HG02588 (cell line): ENCODE measurements at regions not wholly inside any gene's neighbourhood (a gene's known extent, or its start where the extent isn't known, plus 50 kb on each side); places are given as distances from the start of the nearest gene placed in this dataset.
"Not testable (repeated sequence)": the region's sequence is repeated elsewhere in the genome, so short reads cannot be mapped to it uniquely, and the experiment has no call there.

Experiments
- ATAC-seq: cut with Tn5 transposase; IDR thresholded peaks from one replicate; pipeline ENCODE4 v1.9.1; 2021; ENCODE audit warnings: mild to moderate bottlenecking, moderate library complexity; ENCODE audit not compliant: unreplicated experiment

DNA sequence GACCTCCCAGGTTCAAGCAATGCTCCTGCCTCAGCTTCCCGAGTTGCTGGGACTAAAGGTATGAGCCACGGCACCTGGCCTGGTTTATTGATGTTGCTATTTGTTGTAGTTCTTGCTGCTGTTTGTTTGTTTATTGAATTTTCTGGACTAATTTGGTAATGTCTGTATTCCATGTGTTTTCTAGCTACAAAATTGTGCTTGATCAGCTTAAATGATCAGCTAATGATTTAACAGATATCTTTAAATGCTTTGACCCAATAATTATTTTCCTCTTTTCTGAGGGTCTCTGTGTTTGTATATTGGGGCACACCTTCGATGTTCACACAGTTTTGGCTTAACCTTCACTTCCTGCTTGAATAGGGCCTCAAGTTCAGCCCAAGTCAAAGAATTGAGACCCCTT is 488.1 kb upstream of the HTR2C start:
- ATAC-seq: no peak

DNA sequence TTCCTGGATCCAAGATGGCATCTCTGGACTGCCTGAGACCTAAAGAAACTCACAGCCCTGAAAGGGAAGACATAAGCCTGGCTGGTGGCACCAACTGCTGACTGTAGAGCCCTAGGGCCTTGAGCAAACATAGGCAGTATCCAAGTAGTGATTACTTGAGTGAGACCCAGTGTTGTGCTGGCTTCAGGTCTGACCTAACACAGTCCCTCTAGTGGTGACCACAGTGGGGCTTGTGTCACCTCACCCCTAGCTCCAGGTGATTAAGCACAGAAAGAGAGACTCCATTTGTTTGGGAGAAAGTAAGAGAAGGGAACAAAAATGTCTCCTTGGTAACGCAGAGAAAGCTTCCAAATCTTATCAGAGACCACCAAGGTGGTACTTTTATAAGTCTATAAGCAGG is 496.3 kb upstream of the HTR2C start:
- ATAC-seq: no peak

DNA sequence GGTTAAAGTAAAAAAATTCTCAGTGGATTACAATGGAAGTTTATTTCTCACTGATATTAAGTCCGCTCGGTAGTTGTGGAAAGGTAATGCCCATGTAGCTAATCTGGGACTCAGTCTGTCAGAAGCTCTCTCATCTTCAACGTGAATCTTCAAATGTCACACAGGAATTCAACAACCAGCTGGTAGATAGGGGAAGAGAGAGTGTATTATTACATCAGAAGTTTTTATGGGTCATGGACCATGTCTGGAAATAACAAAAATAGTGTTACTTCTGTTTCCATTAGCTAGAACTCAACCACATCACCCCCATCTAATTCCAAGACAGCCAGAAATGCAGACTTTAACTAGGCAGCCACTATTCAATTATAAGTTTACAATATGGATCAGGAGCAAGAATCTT is 506.1 kb upstream of the HTR2C start:
- no peak for ATAC-seq

DNA sequence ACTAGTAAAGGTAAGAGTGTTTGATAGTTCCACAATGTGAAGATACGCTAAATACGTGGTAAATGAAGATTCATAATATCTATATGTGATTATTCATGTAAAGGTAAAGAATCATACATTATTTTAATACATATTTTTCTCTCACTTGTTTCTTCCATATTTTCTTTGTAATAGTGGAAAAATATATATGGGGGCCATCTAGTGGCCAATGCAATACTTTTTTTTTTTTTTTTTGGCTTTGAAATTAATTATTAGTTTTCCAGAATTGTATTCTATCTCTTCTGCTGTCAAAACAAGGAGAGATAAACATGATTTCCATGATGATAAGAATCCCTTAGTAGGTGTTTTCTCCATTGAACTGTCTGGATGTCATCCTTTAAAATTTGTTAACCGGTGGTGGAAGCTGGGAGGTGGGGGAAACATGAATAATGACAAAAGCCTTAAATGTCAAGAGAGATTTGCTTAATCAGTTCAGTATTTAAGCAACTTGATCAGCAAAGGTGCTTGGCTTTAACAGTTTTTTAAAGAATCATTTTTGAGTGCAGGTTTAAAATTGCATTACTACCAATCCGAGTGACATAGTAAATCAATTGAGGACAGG is 508.7 kb upstream of the HTR2C start:
- no peak for ATAC-seq

DNA sequence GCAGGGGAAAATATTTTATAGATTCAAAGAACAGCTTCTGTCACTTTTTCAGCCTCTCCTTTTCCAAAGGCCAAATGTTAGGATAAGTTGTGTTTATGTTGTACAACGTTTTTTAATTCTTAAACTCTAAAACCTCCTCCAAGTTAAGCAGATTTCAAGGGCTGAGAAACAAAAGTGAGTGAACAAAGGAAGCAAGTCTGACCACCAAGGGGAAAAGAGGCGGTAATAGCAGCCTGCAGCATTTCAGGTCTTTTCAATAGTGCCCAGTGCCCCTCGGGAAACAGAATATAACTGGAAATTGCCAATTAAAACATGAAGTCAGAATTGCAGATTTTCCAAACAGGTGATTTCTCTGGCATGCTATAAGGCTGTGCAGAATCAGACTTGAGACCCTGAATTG is 510.0 kb upstream of the HTR2C start:
- ATAC-seq: no peak

DNA sequence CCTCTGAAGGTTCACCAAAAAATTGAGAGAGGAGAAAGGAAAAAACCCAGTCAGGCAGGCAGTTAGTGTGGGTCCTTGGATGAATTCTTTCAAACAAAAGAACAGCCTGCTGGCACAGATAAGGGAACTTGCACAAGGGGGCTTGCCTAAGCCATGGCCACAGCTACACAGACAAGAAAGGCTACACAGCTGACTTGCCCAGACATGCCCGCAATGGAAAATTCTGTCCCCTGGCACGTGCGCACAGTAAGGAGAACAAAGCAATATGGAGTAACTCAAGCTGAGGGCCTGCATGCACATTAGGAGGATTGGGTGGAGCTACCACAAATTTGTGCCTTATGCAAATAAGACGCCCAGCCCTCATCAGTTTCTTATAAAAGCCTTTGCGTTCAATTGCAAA is 512.5 kb upstream of the HTR2C start:
- ATAC-seq: no peak

DNA sequence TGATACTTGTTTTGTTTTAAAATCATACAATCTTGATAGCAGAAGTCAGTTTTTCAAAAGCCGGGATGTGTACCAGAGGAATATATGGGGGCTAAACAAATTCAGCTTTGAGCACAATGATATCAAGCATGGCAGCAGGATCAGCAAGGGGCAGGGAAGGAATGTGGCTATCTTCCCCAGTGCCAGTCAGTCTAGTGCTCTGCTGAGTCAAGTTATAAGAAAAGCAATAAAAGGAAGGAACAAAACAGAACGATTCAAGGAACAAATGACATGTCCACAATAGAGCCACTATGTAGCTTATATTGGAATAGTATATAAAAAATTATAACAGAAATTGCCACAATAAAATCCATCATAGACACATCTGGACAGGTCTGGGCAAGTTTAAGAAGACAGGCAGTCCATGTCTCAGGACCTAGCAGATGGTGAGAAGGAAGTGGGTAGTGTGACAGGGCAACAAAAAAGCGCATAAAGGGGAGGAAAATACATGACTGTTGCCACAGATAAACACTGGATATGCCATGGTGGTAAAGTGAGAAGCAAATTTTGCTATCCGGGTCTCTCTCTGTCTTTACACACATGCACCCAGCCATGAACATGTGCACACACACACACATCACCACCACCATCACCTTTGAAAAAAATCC is 518.2 kb upstream of the HTR2C start:
- no peak for ATAC-seq

DNA sequence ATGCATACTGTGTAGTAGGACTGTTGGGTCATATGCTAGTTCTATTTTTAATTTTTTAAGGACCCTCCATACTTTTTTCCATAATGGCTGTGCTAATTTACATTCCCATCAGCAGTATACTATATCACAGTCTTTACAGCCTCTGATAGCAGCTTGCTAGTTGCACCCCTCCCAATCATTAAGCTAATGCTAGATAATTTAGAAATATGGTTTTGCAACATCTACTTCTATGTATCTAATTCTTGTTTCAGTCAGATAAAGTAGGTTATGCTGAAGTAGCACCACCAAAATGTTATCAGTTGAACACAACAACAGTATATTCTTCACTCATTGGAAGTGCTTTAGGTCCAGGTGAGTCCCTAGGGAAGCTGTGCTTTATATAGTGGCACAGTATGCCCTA is 522.7 kb upstream of the HTR2C start:
- ATAC-seq: no peak

DNA sequence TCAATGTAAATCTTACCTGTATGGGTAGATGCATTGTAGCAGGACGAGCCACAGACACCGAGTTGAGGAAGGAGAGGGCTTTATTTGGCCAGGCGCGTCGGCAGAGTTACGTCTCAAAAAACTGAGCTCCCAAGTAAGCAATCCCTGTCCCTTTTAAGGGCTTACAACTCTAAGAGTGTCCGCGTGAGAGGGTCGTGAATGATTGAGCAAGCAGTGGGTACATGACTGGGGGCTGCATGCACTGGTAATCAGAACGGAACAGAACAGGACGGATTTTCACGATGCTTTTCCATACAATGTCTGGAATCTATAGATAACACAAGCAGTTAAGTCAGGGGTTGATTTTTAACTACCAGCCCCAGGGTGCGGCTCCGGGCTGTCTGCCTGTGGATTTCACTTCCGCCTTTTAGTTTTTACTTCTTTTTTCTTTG is 524.9 kb upstream of the HTR2C start:
- ATAC-seq: no peak

DNA sequence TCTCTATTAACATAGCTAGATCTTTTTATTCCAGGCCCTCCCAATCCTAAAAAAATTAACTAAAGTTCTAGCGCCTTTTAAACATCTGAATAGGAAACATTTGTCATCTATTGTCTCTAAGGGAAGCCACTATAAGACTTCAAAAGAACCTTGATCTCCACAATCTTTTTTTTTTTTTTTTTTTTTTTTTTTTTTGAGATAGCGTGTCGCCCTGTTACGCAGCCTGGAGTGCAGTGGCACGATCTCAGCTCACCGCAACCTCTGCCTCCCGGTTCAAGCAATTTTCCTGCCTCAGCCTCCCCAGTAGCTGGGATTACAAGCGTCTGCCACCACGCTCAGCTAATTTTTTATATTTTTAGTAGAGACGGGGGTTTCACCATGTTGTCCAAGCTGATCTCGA is 526.5 kb upstream of the HTR2C start:
- ATAC-seq: not testable (repeated sequence)

DNA sequence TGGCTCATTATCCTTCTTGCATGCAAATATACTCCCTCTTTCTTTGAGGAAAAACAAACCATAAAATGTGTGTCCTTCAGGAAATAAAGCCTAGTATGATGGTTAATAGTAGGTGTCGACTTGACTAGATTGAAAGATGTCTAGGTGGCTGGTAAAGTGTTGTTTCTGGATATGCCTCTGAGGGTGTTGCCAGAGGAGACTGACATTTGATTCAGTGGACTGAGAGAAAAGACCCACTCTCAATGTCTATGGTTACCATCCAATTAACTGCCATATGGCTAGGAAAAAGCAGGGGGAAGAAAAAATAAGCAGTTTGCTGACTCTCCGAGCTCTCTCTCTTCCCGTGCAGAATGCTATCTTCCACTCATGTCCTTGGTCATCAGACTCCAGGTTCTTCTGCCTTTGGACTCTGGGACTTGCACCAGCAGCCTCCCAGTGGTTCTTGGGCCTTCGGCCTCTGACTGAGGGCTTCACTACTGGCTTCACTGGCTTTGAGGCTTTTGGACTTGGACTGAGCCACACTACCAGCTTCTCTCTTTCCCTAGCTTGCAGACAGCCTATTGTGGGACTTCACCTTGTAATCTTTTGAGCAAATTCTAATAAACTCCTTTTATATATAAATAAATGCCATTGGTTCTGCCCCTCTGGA is 532.1 kb upstream of the HTR2C start:
- no peak for ATAC-seq

DNA sequence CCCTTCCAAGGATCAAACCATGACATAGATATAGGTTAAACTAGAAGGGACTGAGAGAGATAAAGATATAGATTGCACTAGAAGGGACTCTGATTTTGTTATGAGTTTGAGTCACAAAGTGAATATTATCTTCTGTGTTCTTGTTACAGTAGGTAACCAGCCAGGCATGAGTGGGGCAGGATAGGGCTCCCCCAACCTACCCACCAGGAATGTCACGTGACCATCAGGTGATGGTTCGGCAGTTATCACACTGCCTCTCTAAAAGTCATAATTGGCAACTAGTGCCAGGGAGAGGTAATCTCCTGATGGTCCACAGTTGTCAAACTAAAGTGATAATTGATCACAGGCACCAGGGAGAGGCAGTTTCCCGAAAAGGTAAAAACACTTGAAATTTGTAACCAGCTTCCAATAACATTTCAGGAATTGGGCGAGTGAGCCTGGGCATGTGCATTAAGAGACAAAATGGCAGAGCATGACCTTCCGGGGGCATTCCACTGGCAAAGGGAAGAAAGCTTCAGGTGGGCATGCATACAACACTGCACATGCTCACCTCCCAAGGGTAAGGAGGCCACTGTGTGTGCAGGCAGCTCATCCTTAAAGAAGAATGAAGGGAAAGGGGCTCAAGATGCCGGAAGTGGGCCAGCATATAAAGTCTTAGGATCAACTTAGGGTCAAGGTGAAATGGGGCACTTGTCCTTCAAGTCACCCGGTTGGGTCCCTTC is 533.6 kb upstream of the HTR2C start:
- no peak for ATAC-seq

DNA sequence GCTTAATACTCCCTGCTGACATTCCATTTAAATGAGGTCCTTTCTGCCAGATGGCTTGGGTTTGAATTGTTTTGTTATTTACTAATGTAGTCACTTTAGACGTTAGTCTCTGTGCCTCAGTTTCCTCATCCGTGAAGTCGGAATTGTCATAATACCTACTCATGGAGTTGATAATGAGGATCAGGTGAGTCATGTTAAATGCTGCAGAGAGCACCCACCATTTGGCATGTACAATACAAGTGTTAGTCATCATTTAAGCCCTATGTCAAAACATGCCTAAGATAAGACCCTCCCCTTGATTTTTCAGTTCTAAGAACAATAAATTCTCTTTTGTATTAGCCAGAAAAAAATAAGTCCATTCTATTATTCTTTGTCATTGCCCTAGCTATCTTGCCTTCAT is 534.8 kb upstream of the HTR2C start:
- ATAC-seq: no peak

DNA sequence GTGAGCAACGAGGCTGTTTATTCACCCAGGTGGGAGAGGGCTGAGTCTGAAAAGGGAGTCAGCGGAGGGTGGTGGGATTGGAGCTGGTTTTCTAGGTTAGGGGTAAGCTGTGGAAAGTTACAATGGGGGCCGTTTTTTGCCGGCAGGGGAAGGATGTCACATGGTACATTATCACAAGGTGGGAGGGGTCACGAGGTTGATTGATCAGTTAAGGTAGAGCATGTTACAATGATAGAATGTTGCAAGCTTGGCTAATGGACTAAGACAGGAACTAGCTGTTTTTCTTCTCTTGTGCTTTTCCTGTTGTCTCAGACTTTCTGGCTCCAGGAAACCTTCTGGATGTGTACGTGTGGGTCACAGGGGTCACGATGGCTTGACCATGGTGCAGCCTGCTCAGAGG is 536.3 kb upstream of the HTR2C start:
- ATAC-seq: no peak

DNA sequence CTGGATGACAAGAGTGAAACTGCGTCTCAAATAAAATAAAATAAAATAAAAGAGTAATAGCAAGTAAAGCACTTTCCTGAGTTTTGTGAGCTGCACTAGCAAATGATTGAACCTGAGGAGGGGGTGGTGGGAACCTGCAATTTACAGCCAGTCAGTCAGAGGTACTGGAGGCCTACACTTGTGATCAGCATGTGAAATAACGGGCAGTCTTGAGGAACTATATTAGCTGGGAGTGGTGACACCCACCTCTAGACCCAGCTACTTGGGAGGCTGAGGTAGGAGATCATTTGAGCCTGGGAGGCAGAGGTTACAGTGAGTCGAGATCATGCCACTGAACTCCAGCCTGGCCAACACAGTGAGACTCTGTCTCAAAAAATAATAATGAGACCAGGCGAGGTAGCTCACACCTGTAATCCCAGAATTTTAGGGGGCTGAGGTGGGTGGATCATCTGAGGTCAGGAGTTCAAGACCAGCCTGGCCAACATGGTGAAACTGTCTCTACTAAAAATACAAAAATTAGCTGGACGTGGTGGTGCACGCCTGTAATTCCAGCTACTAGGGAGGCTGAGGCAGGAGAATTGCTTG is 537.1 kb upstream of the HTR2C start:
- ATAC-seq: no peak

DNA sequence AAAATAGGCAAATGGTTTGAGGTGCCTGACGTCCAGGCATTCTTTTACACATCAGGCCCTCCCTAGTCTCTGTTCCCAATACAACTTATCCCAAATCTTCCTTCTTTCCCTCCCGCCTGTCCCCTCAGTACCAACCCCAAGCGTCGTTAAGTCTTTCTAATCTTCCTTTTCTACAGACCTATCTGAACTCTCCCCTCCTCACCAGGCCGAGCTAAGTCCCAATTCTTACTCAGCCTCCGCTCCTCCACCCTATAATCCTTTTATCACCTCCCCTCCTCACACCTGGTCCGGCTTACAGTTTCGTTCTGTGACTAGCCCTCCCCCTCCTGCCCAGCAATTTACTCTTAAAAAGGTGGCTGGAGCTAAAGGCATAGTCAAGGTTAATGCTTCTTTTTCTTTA is 542.4 kb upstream of the HTR2C start:
- ATAC-seq: not testable (repeated sequence)

DNA sequence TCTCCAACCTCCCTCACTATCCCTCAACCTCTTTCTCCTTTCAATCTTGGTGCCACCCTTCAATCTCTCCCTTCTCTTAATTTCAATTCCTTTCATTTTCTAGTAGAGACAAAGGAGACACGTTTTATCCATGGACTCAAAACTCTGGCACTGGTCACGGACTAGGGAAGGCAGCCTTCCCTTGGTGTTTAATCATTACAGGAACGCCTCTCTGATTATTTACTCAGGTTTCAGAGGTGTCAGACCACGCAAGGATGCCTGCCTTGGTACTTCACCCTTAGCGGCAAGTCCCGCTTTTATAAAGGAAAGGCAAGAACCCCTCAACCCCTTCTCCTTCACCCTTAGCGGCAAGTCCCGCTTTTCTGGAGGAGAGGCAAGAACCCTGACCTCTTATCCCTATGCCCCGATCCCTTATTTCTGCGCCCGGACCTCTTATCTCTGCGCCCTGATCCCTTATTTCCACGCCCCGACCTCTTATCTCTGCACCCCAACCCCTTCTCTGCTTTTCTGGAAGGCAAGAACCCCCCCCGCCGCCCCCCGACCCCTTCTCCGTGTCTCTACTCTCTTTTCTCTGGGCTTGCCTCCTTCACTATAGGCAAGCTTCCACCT is 543.1 kb upstream of the HTR2C start:
- ATAC-seq: not testable (repeated sequence)

DNA sequence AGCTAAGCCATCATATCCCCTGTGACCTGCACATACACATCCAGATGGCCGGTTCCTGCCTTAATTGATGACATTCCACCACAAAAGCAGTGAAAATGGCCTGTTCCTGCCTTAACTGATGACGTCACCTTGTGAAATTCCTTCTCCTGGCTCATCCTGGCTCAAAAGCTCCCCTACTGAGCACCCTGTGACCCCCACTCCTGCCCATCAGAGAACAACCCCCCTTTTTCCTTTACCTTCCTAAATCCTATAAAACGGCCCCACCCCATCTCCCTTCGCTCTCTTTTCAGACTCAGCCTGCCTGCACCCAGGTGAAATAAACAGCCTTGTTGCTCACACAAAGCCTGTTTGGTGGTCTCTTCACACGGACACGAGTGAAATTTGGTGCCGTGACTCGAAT is 543.8 kb upstream of the HTR2C start:
- ATAC-seq: not testable (repeated sequence)

DNA sequence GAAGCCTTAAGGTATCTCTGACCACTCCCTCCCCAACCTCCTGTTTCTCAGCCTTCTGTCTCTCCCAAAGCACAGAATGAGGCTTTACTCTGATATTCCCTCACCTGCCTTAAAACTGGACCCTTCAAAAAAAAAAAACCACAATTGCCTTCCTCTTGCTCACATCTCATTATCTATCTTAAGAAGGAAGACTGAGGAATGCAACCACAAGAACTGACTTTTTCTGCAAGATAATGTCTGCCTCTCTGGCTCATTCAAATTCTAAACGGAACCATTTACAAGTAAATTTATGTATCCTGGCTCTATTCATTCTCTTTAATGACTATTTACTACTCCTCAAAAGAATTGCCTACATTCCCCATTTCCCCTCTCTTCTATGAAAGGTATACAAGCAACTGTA is 545.5 kb upstream of the HTR2C start:
- no peak for ATAC-seq

DNA sequence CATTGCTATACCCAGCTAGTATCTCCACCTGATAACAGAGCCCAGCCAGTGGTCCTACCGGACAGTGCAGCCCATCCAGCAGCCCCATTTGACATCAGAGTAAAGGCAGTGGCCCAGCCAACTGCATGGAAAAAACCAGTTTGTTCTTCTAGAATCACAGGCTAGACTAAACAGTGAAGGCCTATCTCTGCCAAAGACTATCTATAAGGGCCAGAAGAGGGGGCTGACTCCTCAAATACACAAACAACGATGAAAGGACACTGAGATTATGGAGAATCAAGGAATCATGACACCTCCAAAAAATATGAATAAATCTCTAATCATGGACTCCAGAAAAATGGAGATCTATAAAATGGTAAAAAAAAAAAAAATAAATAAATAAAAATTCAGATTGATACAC is 546.4 kb upstream of the HTR2C start:
- no peak for ATAC-seq
